ENCODE measurements at regions not wholly inside any gene's neighbourhood (a gene's known extent, or its start where the extent isn't known, plus 50 kb on each side); places are given as distances from the start of the nearest gene placed in this dataset.

DNA sequence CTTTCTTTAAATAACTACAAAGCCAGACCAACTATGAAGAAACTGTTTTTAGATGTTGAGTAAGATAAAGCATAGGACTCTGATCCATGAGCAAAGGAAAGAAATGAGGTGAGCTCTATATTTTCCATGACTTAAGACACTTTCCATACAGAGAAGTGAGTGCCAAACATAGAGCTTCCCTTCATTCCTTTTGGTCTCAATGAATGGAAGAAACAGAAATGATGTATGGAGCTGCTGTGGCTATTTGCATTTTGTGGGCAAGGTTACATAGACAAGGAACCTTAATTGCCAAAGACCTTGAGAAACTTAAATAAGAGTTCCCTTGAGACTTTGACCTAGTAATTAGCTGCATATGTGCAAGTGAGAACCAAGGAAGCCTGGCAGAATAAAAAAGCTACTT is 1152.2 kb downstream of the XPNPEP1 start:
- TF ChIP-seq POLR2AphosphoS5 (IDR thresholded peaks at IDR 0.05; ENCODE audit: borderline replicate concordance, low read depth, low read length), result no peak
- no peak for TF ChIP-seq EZH2 (IDR thresholded peaks at IDR 0.05)

All from SK-N-MC (cell line).